ENCODE measurements at regions not wholly inside any gene's neighbourhood (a gene's known extent, or its start where the extent isn't known, plus 50 kb on each side); places are given as distances from the start of the nearest gene placed in this dataset.

DNA sequence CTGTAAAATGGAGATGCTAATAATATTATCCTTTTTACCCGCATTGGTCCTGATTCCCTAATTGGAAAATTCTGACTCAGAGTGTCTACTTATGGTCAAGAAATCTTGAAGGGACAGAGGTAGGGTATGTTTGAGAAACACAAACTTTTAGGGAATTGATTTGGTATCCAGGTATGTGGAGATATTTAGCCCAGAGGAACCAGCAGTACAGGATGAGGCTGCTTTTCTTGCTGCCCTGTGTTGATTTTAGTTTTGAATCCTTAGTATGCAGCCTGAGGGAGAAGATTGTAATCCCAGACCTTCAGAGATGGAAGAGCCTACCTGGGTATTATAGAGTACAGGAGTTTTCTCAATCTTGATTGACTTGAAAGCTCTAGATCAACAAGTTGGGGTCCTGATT is 569.1 kb downstream of the PDCD6IP start:
- TF ChIP-seq, protein P1, sequence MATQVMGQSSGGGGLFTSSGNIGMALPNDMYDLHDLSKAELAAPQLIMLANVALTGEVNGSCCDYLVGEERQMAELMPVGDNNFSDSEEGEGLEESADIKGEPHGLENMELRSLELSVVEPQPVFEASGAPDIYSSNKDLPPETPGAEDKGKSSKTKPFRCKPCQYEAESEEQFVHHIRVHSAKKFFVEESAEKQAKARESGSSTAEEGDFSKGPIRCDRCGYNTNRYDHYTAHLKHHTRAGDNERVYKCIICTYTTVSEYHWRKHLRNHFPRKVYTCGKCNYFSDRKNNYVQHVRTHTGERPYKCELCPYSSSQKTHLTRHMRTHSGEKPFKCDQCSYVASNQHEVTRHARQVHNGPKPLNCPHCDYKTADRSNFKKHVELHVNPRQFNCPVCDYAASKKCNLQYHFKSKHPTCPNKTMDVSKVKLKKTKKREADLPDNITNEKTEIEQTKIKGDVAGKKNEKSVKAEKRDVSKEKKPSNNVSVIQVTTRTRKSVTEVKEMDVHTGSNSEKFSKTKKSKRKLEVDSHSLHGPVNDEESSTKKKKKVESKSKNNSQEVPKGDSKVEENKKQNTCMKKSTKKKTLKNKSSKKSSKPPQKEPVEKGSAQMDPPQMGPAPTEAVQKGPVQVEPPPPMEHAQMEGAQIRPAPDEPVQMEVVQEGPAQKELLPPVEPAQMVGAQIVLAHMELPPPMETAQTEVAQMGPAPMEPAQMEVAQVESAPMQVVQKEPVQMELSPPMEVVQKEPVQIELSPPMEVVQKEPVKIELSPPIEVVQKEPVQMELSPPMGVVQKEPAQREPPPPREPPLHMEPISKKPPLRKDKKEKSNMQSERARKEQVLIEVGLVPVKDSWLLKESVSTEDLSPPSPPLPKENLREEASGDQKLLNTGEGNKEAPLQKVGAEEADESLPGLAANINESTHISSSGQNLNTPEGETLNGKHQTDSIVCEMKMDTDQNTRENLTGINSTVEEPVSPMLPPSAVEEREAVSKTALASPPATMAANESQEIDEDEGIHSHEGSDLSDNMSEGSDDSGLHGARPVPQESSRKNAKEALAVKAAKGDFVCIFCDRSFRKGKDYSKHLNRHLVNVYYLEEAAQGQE (IDR thresholded peaks at IDR 0.05; ENCODE audit: insufficient replicate concordance, low read depth): no peak
- TF ChIP-seq GABPA (IDR thresholded peaks at IDR 0.05; ENCODE audit: low read depth): no peak
- TF ChIP-seq, protein P2, sequence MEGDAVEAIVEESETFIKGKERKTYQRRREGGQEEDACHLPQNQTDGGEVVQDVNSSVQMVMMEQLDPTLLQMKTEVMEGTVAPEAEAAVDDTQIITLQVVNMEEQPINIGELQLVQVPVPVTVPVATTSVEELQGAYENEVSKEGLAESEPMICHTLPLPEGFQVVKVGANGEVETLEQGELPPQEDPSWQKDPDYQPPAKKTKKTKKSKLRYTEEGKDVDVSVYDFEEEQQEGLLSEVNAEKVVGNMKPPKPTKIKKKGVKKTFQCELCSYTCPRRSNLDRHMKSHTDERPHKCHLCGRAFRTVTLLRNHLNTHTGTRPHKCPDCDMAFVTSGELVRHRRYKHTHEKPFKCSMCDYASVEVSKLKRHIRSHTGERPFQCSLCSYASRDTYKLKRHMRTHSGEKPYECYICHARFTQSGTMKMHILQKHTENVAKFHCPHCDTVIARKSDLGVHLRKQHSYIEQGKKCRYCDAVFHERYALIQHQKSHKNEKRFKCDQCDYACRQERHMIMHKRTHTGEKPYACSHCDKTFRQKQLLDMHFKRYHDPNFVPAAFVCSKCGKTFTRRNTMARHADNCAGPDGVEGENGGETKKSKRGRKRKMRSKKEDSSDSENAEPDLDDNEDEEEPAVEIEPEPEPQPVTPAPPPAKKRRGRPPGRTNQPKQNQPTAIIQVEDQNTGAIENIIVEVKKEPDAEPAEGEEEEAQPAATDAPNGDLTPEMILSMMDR (IDR thresholded peaks at IDR 0.05; ENCODE audit: insufficient read depth, low read length): no peak
- no peak for TF ChIP-seq SPI1 (IDR thresholded peaks at IDR 0.05; ENCODE audit: borderline replicate concordance, low read depth)
- TF ChIP-seq POLR2AphosphoS5 (IDR thresholded peaks at IDR 0.05; ENCODE audit: low read depth): no peak

DNA sequence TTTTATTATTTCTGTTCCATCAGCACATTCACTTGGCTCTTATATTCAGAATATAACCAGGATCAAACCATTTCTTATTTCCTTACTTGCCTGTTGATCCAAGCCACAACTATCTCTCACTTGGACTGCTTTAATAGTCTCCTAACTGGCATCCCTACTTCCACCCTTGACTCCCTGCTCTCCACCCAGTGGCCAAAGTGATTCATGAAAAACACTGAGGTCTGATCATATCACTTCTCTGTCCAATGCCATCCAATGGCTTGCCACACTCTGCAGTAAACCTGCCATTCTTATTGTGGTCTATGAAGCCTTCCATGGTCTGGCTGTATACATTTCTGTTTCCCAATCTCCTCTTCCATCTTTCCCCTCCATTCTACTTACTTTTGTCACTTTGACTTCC is 576.1 kb downstream of the PDCD6IP start:
- H3K27me3 ChIP-seq (ENCODE audit: insufficient read depth, poor library complexity, severe bottlenecking): no peaks in the 10 kb centered on the region
- no peak for DNase-seq (ENCODE audit: low read depth in 1 of 2, low spot score in 1 of 2)
- TF ChIP-seq, protein P2 (IDR thresholded peaks at IDR 0.05; ENCODE audit: insufficient read depth, low read length): no peak
- TF ChIP-seq GABPA (IDR thresholded peaks at IDR 0.05; ENCODE audit: low read depth) (no peak), SPI1 (IDR thresholded peaks at IDR 0.05; ENCODE audit: borderline replicate concordance, low read depth) (no peak), POLR2AphosphoS5 (IDR thresholded peaks at IDR 0.05; ENCODE audit: low read depth) (no peak)
- TF ChIP-seq, protein P1 (IDR thresholded peaks at IDR 0.05; ENCODE audit: insufficient replicate concordance, low read depth): no peak
- H3K27ac ChIP-seq (replicated peaks): no peak overlapping the region
- no peak overlapping the region for H3K4me3 ChIP-seq (replicated peaks; ENCODE audit: insufficient read depth, low read length)

More for the DNA sequence above, 569.1 kb downstream of the PDCD6IP start:
- no peak overlapping the region for H3K27ac ChIP-seq (replicated peaks)
- no peak overlapping the region for H3K4me3 ChIP-seq (replicated peaks; ENCODE audit: insufficient read depth, low read length)
- DNase-seq (ENCODE audit: low read depth in 1 of 2, low spot score in 1 of 2): no peak
- H3K27me3 ChIP-seq (ENCODE audit: insufficient read depth, poor library complexity, severe bottlenecking): no peaks in the 10 kb centered on the region

DNA sequence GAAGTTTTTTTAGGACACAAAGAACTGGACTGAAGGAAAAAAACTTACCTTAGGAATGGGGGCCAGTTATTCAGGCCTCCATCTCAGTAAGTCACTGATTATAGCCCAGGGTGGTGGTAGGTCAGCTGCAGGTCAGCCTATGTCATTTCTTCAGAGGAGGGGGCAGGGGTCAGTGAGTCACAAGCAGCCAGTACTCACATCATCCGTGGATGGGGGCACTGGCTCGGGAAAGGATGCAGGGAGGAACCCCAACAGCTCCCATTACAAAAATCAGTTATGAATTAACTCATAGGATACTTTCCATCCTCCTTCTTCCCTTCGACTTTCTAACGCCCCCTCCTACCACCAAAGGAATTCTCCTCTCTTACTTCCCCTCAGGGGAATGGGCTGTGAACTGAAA is 578.3 kb downstream of the PDCD6IP start:
- TF ChIP-seq, protein P1 (IDR thresholded peaks at IDR 0.05; ENCODE audit: insufficient replicate concordance, low read depth): no peak
- TF ChIP-seq GABPA (IDR thresholded peaks at IDR 0.05; ENCODE audit: low read depth): no peak
- no peak for TF ChIP-seq SPI1 (IDR thresholded peaks at IDR 0.05; ENCODE audit: borderline replicate concordance, low read depth)
- TF ChIP-seq POLR2AphosphoS5 (IDR thresholded peaks at IDR 0.05; ENCODE audit: low read depth): no peak
- TF ChIP-seq, protein P2 (IDR thresholded peaks at IDR 0.05; ENCODE audit: insufficient read depth, low read length): no peak
- DNase-seq (ENCODE audit: low read depth in 1 of 2, low spot score in 1 of 2): no peak
- no peaks in the 10 kb centered on the region for H3K27me3 ChIP-seq (ENCODE audit: insufficient read depth, poor library complexity, severe bottlenecking)
- H3K27ac ChIP-seq (replicated peaks): no peak overlapping the region
- no peak overlapping the region for H3K4me3 ChIP-seq (replicated peaks; ENCODE audit: insufficient read depth, low read length)

All from HL-60 (cell line).